WTC11 (cell line): ENCODE measurements at regions not wholly inside any gene's neighbourhood (a gene's known extent, or its start where the extent isn't known, plus 50 kb on each side); places are given as distances from the start of the nearest gene placed in this dataset.

Source experiments
- ATAC-seq: fragments of 200-7000 bp; cut with Tn5 transposase; 2 replicates; pipeline ENCODE4 v1.10.0; 2021; ENCODE audit warnings: mild to moderate bottlenecking, moderate library complexity
- CTCF ChIA-PET: fragments of 300-600 bp; sonication (Branson Sonifier 250); formaldehyde crosslinking; loops from one replicate; lab custom pipeline; 2021; ENCODE audit warnings: antibody characterized with exemption; lab: Charles Lee
- POLR2A ChIA-PET: fragments of 350-600 bp; sonication (Branson Sonifier 250); formaldehyde crosslinking; loops from one replicate; lab custom pipeline; 2021; ENCODE audit warnings: antibody characterized with exemption; lab: Charles Lee
- DNase-seq: peaks from one replicate; pipeline ENCODE4 v3.0.0; 2021; ENCODE audit warnings: low spot score
- H3K27ac Mint-ChIP-seq: 2 replicates; pipeline ENCODE4 v1.8.0; 2021; ENCODE audit warnings: mixed read lengths
- H3K27me3 Mint-ChIP-seq: 2 replicates; pipeline ENCODE4 v1.8.0; 2021; ENCODE audit warnings: low read depth, mild to moderate bottlenecking, moderate library complexity, mixed read lengths
- H3K36me3 Mint-ChIP-seq: 2 replicates; pipeline ENCODE4 v1.8.0; 2021; ENCODE audit warnings: mixed read lengths
- H3K4me1 Mint-ChIP-seq: 2 replicates; pipeline ENCODE4 v1.8.0; 2022; ENCODE audit warnings: mixed read lengths
- H3K4me3 Mint-ChIP-seq: 2 replicates; pipeline ENCODE4 v1.8.0; 2021; ENCODE audit warnings: mild to moderate bottlenecking, moderate library complexity, mixed read lengths
- H3K9me3 Mint-ChIP-seq: 2 replicates; pipeline ENCODE4 v1.8.0; 2021; ENCODE audit warnings: mixed read lengths
- ZNF671 ChIP-seq: fragments of 250-450 bp; sonication (Bioruptor Pico); IDR thresholded peaks from 2 replicates; pipeline ENCODE4 v1.8.0; 2021; ENCODE audit warnings: mild to moderate bottlenecking

- Mint-ChIP-seq H3K27me3 (no peaks in the 10 kb centered on the region), H3K27ac (no peak overlapping the region), H3K36me3 (peaks cover 11% of the 10 kb centered on the region), H3K4me3 (no peak overlapping the region), H3K4me1 (no peaks in the 10 kb centered on the region), H3K9me3 (peaks cover 32% of the 10 kb centered on the region)
- TF ChIP-seq ZNF671 (CRISPR knock-in tag) = no peak
- POLR2A ChIA-PET = interaction anchor here (0.6 kb wide), 1 partner anchor 480 kb away, joined by 4 read pairs; no protein-coding TSS in a partner anchor
- DNase-seq (no peak), ATAC-seq (no peak)
- CTCF ChIA-PET = no interaction called here
These were observed 285.4 kb downstream of the ALG10B start for GRCh38 chr12:38601949-38602348.
